Sigmoid colon (tissue), 6 donors: ENCODE measurements at regions not wholly inside any gene's neighbourhood (a gene's known extent, or its start where the extent isn't known, plus 50 kb on each side); places are given as distances from the start of the nearest gene placed in this dataset.

Experiments used
- DNase-seq: peaks from one replicate; pipeline ENCODE4 v3.0.0-alpha.2; 2019
- H3K27ac ChIP-seq, 4 donors: fragments of 200-600 bp; sonication (generic); one replicate each; pipeline ENCODE4 v1.5.1; 2016 to 2019; ENCODE audit warnings: mild to moderate bottlenecking in 1 of 4
- H3K27me3 ChIP-seq, 3 donors: fragments of 200-600 bp; sonication (generic); one replicate each; pipeline ENCODE4 v1.5.1; 2019; ENCODE audit warnings: mild to moderate bottlenecking in 1 of 3
- H3K36me3 ChIP-seq, 4 donors: fragments of 200-600 bp; sonication (generic); one replicate each; pipeline ENCODE4 v1.5.1; 2016 to 2019
- H3K4me1 ChIP-seq, 4 donors: fragments of 200-600 bp; sonication (generic); one replicate each; pipeline ENCODE4 v1.5.1; 2017 to 2019
- H3K4me3 ChIP-seq, 4 donors: fragments of 200-600 bp; sonication (generic); one replicate each; pipeline ENCODE4 v1.5.1; 2017 to 2019; ENCODE audit warnings: mild to moderate bottlenecking in 2 of 4, moderate library complexity in 1 of 4
- H3K9me3 ChIP-seq, 4 donors: fragments of 200-600 bp in 3 of 4; sonication (generic) in 3 of 4; one replicate each; pipeline versions ENCODE4 v1.5.1 to v1.6.1; 2013 to 2019
- CTCF ChIP-seq, 4 experiments: fragments of 450-650 bp in 3 of 4; fragments of 200-600 bp in 1 of 4; IDR thresholded peaks; one replicate each; pipeline ENCODE4 v1.5.1; 2016 to 2019; ENCODE audit warnings: antibody characterized with exemption in 4 of 4, mild to moderate bottlenecking in 3 of 4, moderate library complexity in 2 of 4
- EP300 ChIP-seq, 4 donors: sonication (generic); formaldehyde crosslinking; IDR thresholded peaks; one replicate each; pipeline ENCODE4 v1.6.1; 2017; ENCODE audit warnings: antibody characterized with exemption in 4 of 4
- POLR2A ChIP-seq, 2 donors: fragments of 450-650 bp; IDR thresholded peaks; one replicate each; pipeline ENCODE4 v1.6.1; 2016; ENCODE audit warnings: antibody characterized with exemption in 2 of 2, mild to moderate bottlenecking in 2 of 2, moderate library complexity in 2 of 2
- POLR2AphosphoS5 ChIP-seq, 4 donors: sonication (generic); formaldehyde crosslinking; IDR thresholded peaks; one replicate each; pipeline ENCODE4 v1.6.1; 2017; ENCODE audit warnings: antibody characterized with exemption in 4 of 4
- WGBS, 2 donors: extraction: QIAGEN DNeasy Blood & Tissue Kit; methylation state at CpG; one replicate each; pipeline ENCODE4 v1.1.7; 2013; 5-methylcytosine and 5-hydroxymethylcytosine counted together
- intact Hi-C: fragments of 100-400 bp; cut with DNase I; formaldehyde crosslinking; loops from one replicate; pipeline ENCODE4 v1.15.1; 2023
- donor health status: healthy with polysubstance abuse.
- donor health status: healthy.

- Histone ChIP-seq H3K36me3 (no peaks in the 10 kb centered on the region), H3K27ac (no peak overlapping the region), H3K9me3 (peaks cover 0 to 3% (median 0%) of the 10 kb centered on the region in 4 donors), H3K27me3 (no peaks in the 10 kb centered on the region), H3K4me3 (no peak overlapping the region), H3K4me1 (no peaks in the 10 kb centered on the region)
- 57 to 69% methylated on average over 4 of the region's 4 CpGs for WGBS, 2 donors
- no peak for DNase-seq
- no peak for TF ChIP-seq EP300 (IDR thresholded peaks at IDR 0.05)
- TF ChIP-seq POLR2A (IDR thresholded peaks at IDR 0.05) = no peak
- TF ChIP-seq CTCF (IDR thresholded peaks at IDR 0.05) = no peak
- no peak for TF ChIP-seq POLR2AphosphoS5 (IDR thresholded peaks at IDR 0.05)
- intact Hi-C loops = no loop called here
Observed at GRCh38 chr6:74199215-74199915, 503.4 kb downstream of the CD109 start.

- no peak for TF ChIP-seq POLR2A (IDR thresholded peaks at IDR 0.05)
- TF ChIP-seq CTCF (IDR thresholded peaks at IDR 0.05) = no peak
- no peak for TF ChIP-seq POLR2AphosphoS5 (IDR thresholded peaks at IDR 0.05)
- TF ChIP-seq EP300 (IDR thresholded peaks at IDR 0.05) = no peak
- no peak for DNase-seq
- H3K27me3 ChIP-seq = no peaks in the 10 kb centered on the region
- intact Hi-C loops = no loop called here
- H3K4me1 ChIP-seq = no peaks in the 10 kb centered on the region
- H3K36me3 ChIP-seq = no peaks in the 10 kb centered on the region
- H3K4me3 ChIP-seq = no peak overlapping the region
- no peak overlapping the region for H3K27ac ChIP-seq
- H3K9me3 ChIP-seq = peaks cover 0 to 3% (median 0%) of the 10 kb centered on the region in 4 donors
Observed at GRCh38 chr6:74197310-74197709, 501.3 kb downstream of the CD109 start.

- no peaks in the 10 kb centered on the region for H3K27me3 ChIP-seq
- WGBS, 2 donors = 75 to 88% methylated on average over 3 of the region's 3 CpGs
- H3K9me3 ChIP-seq = no peaks in the 10 kb centered on the region
- DNase-seq = no peak
- intact Hi-C loops = no loop called here
- peaks cover 0 to 5% (median 0%) of the 10 kb centered on the region in 4 donors for H3K4me1 ChIP-seq
- no peak for TF ChIP-seq CTCF (IDR thresholded peaks at IDR 0.05)
- no peak for TF ChIP-seq POLR2AphosphoS5 (IDR thresholded peaks at IDR 0.05)
- TF ChIP-seq EP300 (IDR thresholded peaks at IDR 0.05) = no peak
- TF ChIP-seq POLR2A (IDR thresholded peaks at IDR 0.05) = no peak
- no peak overlapping the region for H3K27ac ChIP-seq
- no peaks in the 10 kb centered on the region for H3K36me3 ChIP-seq
- no peak overlapping the region for H3K4me3 ChIP-seq
Observed at GRCh38 chr6:74187811-74188210, 491.8 kb downstream of the CD109 start.

GRCh38 chr6:74182992-74183391 lies 487.0 kb downstream of the CD109 start:
- peaks cover 0 to 8% (median 0%) of the 10 kb centered on the region in 4 donors for H3K4me1 ChIP-seq
- no peak overlapping the region for H3K27ac ChIP-seq
- H3K9me3 ChIP-seq = no peaks in the 10 kb centered on the region
- no peaks in the 10 kb centered on the region for H3K27me3 ChIP-seq
- no peak overlapping the region for H3K4me3 ChIP-seq
- no peaks in the 10 kb centered on the region for H3K36me3 ChIP-seq
- WGBS, 2 donors = 37 to 65% methylated on average over 5 of the region's 5 CpGs
- TF ChIP-seq POLR2AphosphoS5 (IDR thresholded peaks at IDR 0.05) (no peak), CTCF (IDR thresholded peaks at IDR 0.05) (no peak), EP300 (IDR thresholded peaks at IDR 0.05) (no peak), POLR2A (IDR thresholded peaks at IDR 0.05) (no peak)
- intact Hi-C loops = no loop called here
- peak; percentile 64 for DNase-seq

GRCh38 chr6:74181471-74181870 lies 485.5 kb downstream of the CD109 start:
- H3K27me3 ChIP-seq = no peaks in the 10 kb centered on the region
- TF ChIP-seq CTCF (IDR thresholded peaks at IDR 0.05) (no peak), EP300 (IDR thresholded peaks at IDR 0.05) (no peak), POLR2AphosphoS5 (IDR thresholded peaks at IDR 0.05) (no peak), POLR2A (IDR thresholded peaks at IDR 0.05) (no peak)
- H3K27ac ChIP-seq = no peak overlapping the region
- no peaks in the 10 kb centered on the region for H3K36me3 ChIP-seq
- peaks cover 0 to 8% (median 2%) of the 10 kb centered on the region in 4 donors for H3K4me1 ChIP-seq
- intact Hi-C loops = no loop called here
- H3K4me3 ChIP-seq = no peak overlapping the region
- no peaks in the 10 kb centered on the region for H3K9me3 ChIP-seq
- no peak for DNase-seq
